ENCODE measurements at regions not wholly inside any gene's neighbourhood (a gene's known extent, or its start where the extent isn't known, plus 50 kb on each side); places are given as distances from the start of the nearest gene placed in this dataset.

DNA sequence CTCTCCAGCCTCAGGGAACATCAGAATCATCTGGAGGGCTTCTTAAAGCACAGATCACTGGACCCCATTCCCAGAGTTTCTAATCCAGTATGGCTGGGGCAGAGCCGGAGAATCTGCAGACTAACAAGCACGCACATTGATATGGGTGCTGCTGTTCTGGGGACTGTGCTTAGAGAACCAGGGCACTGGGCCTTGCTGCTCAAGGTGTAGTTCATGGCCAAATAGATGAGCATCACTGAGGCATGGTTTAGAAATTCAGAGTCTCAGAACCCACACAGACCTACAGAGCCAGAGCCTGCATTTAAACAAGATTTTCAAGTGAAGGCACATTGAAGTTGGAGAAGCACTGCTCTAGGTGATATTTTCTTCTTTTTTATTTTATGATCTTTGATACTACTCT lies 376.8 kb upstream of the PHF14 start:
- TF ChIP-seq, protein P1, sequence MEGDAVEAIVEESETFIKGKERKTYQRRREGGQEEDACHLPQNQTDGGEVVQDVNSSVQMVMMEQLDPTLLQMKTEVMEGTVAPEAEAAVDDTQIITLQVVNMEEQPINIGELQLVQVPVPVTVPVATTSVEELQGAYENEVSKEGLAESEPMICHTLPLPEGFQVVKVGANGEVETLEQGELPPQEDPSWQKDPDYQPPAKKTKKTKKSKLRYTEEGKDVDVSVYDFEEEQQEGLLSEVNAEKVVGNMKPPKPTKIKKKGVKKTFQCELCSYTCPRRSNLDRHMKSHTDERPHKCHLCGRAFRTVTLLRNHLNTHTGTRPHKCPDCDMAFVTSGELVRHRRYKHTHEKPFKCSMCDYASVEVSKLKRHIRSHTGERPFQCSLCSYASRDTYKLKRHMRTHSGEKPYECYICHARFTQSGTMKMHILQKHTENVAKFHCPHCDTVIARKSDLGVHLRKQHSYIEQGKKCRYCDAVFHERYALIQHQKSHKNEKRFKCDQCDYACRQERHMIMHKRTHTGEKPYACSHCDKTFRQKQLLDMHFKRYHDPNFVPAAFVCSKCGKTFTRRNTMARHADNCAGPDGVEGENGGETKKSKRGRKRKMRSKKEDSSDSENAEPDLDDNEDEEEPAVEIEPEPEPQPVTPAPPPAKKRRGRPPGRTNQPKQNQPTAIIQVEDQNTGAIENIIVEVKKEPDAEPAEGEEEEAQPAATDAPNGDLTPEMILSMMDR (IDR thresholded peaks at IDR 0.05; ENCODE audit: low read length), result no peak
- TF ChIP-seq EZH2 (IDR thresholded peaks at IDR 0.05; ENCODE audit: borderline replicate concordance, low read length), result no peak

Measured in OCI-LY1 (cell line).